A549 (cell line): ENCODE measurements at regions not wholly inside any gene's neighbourhood (a gene's known extent, or its start where the extent isn't known, plus 50 kb on each side); places are given as distances from the start of the nearest gene placed in this dataset.

Experiments used
- ATAC-seq, 2 experiments: fragments of 200-7000 bp in 1 of 2; fragments of >200 bp in 1 of 2; cut with Nextera tagmentation in 1 of 2; cut with Tn5 transposase in 1 of 2; 3 replicates each; pipeline versions ENCODE4 v1.8.0 to v1.9.1; 2018 to 2020; ENCODE audit warnings: mild to moderate bottlenecking in 1 of 2, moderate library complexity in 1 of 2
- CTCF ChIA-PET: fragments of 300-600 bp; sonication (Branson Sonifier 250); formaldehyde crosslinking; extraction: SDS; loops from one replicate; lab custom pipeline; 2021; ENCODE audit warnings: antibody characterized with exemption, inconsistent platforms; lab: Yijun Ruan, JAX
- POLR2A ChIA-PET: fragments of 350-600 bp; formaldehyde crosslinking; extraction: SDS; loops from one replicate; lab custom pipeline; 2021; ENCODE audit warnings: antibody characterized with exemption, inconsistent platforms; lab: Yijun Ruan, JAX
- DNase-seq, 2 experiments: peaks; one replicate each; pipeline versions ENCODE4 v3.0.0 to v3.0.0-alpha.2; 2011 to 2016; ENCODE audit warnings: low read depth in 1 of 2, low spot score in 1 of 2
- FAIRE-seq: peaks from 2 replicates; lab custom pipeline; 2011; peaks lifted over from hg19 to GRCh38; lab: Jason Lieb, UNC
- H3K27ac ChIP-seq, 2 experiments: fragments of >200 bp; sonication (Bioruptor Twin); formaldehyde crosslinking; 3 replicates each; pipeline ENCODE4 v1.5.1; 2016 to 2017
- H3K4me1 ChIP-seq: fragments of >200 bp; sonication (Bioruptor Twin); formaldehyde crosslinking; 3 replicates; pipeline ENCODE4 v1.6.1; 2016
- H3K4me2 ChIP-seq: fragments of >200 bp; sonication (Bioruptor Twin); formaldehyde crosslinking; 3 replicates; pipeline ENCODE4 v1.6.1; 2016
- H3K4me3 ChIP-seq: fragments of >200 bp; sonication (Bioruptor Twin); formaldehyde crosslinking; 3 replicates; pipeline ENCODE4 v1.5.1; 2016
- H3K9me3 ChIP-seq: fragments of >200 bp; sonication (Bioruptor Twin); formaldehyde crosslinking; 3 replicates; pipeline ENCODE4 v1.6.1; 2016
- BHLHE40 ChIP-seq: IDR thresholded peaks from 2 replicates; pipeline ENCODE4 v1.6.1; 2012; ENCODE audit warnings: low read depth, low read length, inconsistent platforms
- CBX2 ChIP-seq: fragments of 200-600 bp; sonication (generic); IDR thresholded peaks from 2 replicates; pipeline ENCODE4 v1.6.1; 2016; ENCODE audit warnings: low read depth, mild to moderate bottlenecking, borderline replicate concordance
- CBX8 ChIP-seq: fragments of 200-600 bp; sonication (generic); IDR thresholded peaks from 2 replicates; pipeline ENCODE4 v1.6.1; 2016
- CEBPB ChIP-seq, 2 experiments: fragments of >200 bp in 1 of 2; sonication (Bioruptor Twin) in 1 of 2; formaldehyde crosslinking in 1 of 2; IDR thresholded peaks; 2 replicates each; pipeline ENCODE4 v1.6.1; 2012 to 2016
- E2F6 ChIP-seq: IDR thresholded peaks from 2 replicates; pipeline ENCODE4 v1.6.1; 2012; ENCODE audit warnings: low read depth, borderline replicate concordance
- EHMT2 ChIP-seq: fragments of 200-600 bp; sonication (generic); IDR thresholded peaks from 2 replicates; pipeline ENCODE4 v1.6.1; 2016; ENCODE audit warnings: antibody characterized with exemption, low read depth, mild to moderate bottlenecking, moderate library complexity
- EP300 ChIP-seq, 2 experiments: fragments of >200 bp; sonication (Bioruptor Twin); formaldehyde crosslinking; IDR thresholded peaks; 2 replicates in 1 of 2; 3 replicates in 1 of 2; pipeline ENCODE4 v1.6.1; 2016 to 2017
- FOSB ChIP-seq: fragments of 250-450 bp; sonication (Bioruptor Pico); IDR thresholded peaks from 2 replicates; pipeline ENCODE4 v1.5.0; 2020; ENCODE audit warnings: mild to moderate bottlenecking, moderate library complexity
- FOXS1 ChIP-seq: fragments of 250-450 bp; sonication (Bioruptor Pico); IDR thresholded peaks from 2 replicates; pipeline ENCODE4 v1.5.0; 2020; ENCODE audit warnings: mild to moderate bottlenecking, moderate library complexity
- GATA3 ChIP-seq: IDR thresholded peaks from 2 replicates; pipeline ENCODE4 v1.6.1; 2012; ENCODE audit warnings: borderline replicate concordance
- HDAC2 ChIP-seq: fragments of 200-600 bp; sonication (generic); IDR thresholded peaks from 2 replicates; pipeline ENCODE4 v1.6.1; 2016
- HEYL ChIP-seq: fragments of 250-450 bp; sonication (Bioruptor Pico); IDR thresholded peaks from 2 replicates; pipeline ENCODE4 v1.8.0; 2021; ENCODE audit warnings: mild to moderate bottlenecking, moderate library complexity
- HMGXB4 ChIP-seq: fragments of 250-450 bp; sonication (Bioruptor Pico); IDR thresholded peaks from 2 replicates; pipeline ENCODE4 v1.5.0; 2021; ENCODE audit warnings: mild to moderate bottlenecking, moderate library complexity, borderline replicate concordance
- HOXB5 ChIP-seq: fragments of 250-450 bp; sonication (Bioruptor Pico); IDR thresholded peaks from 2 replicates; pipeline ENCODE4 v1.5.0; 2020; ENCODE audit warnings: mild to moderate bottlenecking, moderate library complexity
- JUN ChIP-seq, 2 experiments: fragments of >200 bp; sonication (Bioruptor Twin); formaldehyde crosslinking; IDR thresholded peaks; 2 replicates in 1 of 2; 3 replicates in 1 of 2; pipeline ENCODE4 v1.6.1; 2016 to 2017
- JUNB ChIP-seq: fragments of >200 bp; sonication (Bioruptor Twin); formaldehyde crosslinking; IDR thresholded peaks from 2 replicates; pipeline ENCODE4 v1.6.1; 2016
- KDM5A ChIP-seq: fragments of 200-600 bp; sonication (generic); IDR thresholded peaks from 2 replicates; pipeline ENCODE4 v1.6.1; 2016; ENCODE audit warnings: antibody characterized with exemption, mild to moderate bottlenecking
- MAFK ChIP-seq: fragments of 450-650 bp; IDR thresholded peaks from 2 replicates; pipeline ENCODE4 v1.6.1; 2014; ENCODE audit not compliant: partially characterized antibody
- MAZ ChIP-seq: fragments of 150-350 bp; IDR thresholded peaks from 2 replicates; pipeline ENCODE4 v1.6.1; 2014; ENCODE audit warnings: antibody characterized with exemption, low read depth, low read length, borderline replicate concordance
- MYC ChIP-seq: IDR thresholded peaks from 2 replicates; pipeline ENCODE4 v1.6.1; 2012; ENCODE audit warnings: mild to moderate bottlenecking, inconsistent platforms, low read length, improper control_type of control experiment, borderline replicate concordance
- NFE2L2 ChIP-seq: fragments of 150-350 bp; conservative IDR thresholded peaks from 2 replicates; pipeline ENCODE4 v1.6.1; 2014; ENCODE audit warnings: low read length
- PBX3 ChIP-seq: IDR thresholded peaks from 2 replicates; pipeline ENCODE4 v1.6.1; 2012
- PHF8 ChIP-seq: fragments of 200-600 bp; sonication (generic); IDR thresholded peaks from 2 replicates; pipeline ENCODE4 v1.6.1; 2016; ENCODE audit warnings: low read depth, mild to moderate bottlenecking, antibody characterized with exemption, moderate library complexity, borderline replicate concordance
- RARB ChIP-seq: fragments of 250-450 bp; sonication (Bioruptor Pico); IDR thresholded peaks from 2 replicates; pipeline ENCODE4 v1.8.0; 2021; ENCODE audit warnings: mild to moderate bottlenecking, moderate library complexity
- RNF2 ChIP-seq: fragments of 200-600 bp; sonication (generic); IDR thresholded peaks from 2 replicates; pipeline ENCODE4 v1.6.1; 2016; ENCODE audit warnings: low read depth, mild to moderate bottlenecking, antibody characterized with exemption, moderate library complexity, borderline replicate concordance
- SREBF2 ChIP-seq: fragments of 450-650 bp; IDR thresholded peaks from 2 replicates; pipeline ENCODE4 v1.6.1; 2014; ENCODE audit warnings: mild to moderate bottlenecking, moderate library complexity
- TFCP2L1 ChIP-seq: fragments of 250-450 bp; sonication (Bioruptor Pico); IDR thresholded peaks from 2 replicates; pipeline ENCODE4 v1.5.0; 2021; ENCODE audit warnings: mild to moderate bottlenecking
- TP53 ChIP-seq: fragments of 250-450 bp; sonication (Bioruptor Pico); IDR thresholded peaks from 2 replicates; pipeline ENCODE4 v1.5.0; 2021; ENCODE audit warnings: mild to moderate bottlenecking, moderate library complexity
- ZFP36 ChIP-seq: fragments of 450-650 bp; IDR thresholded peaks from 2 replicates; pipeline ENCODE4 v1.6.1; 2014; ENCODE audit warnings: borderline replicate concordance; ENCODE audit not compliant: partially characterized antibody
- ZNF302 ChIP-seq: fragments of 250-450 bp; sonication (Bioruptor Pico); IDR thresholded peaks from 2 replicates; pipeline ENCODE4 v1.9.0; 2021; ENCODE audit warnings: inconsistent platforms, mild to moderate bottlenecking, moderate library complexity
- WGBS: methylation state at CpG from one replicate; pipeline ENCODE4 v1.1.6; 2017; ENCODE audit errors: missing lambda C conversion rate; 5-methylcytosine and 5-hydroxymethylcytosine counted together

- TF ChIP-seq E2F6 = no peak
- TF ChIP-seq MAFK = no peak
- no peak for TF ChIP-seq NFE2L2
- TF ChIP-seq HDAC2 = no peak
- TF ChIP-seq EP300 (IDR thresholded peaks at IDR 0.05) = no peak
- TF ChIP-seq KDM5A = no peak
- no peak for TF ChIP-seq JUN (IDR thresholded peaks at IDR 0.05)
- no peak for TF ChIP-seq RNF2
- Histone ChIP-seq H3K27ac (no peak overlapping the region), H3K4me3 (no peak overlapping the region), H3K4me1 (no peaks in the 10 kb centered on the region), H3K4me2 (no peak overlapping the region), H3K9me3 (peaks cover under 1% of the 10 kb centered on the region; the same call in 1 of the 3 replicates)
- CTCF ChIA-PET = interaction anchor here (0.6 to 4.6 kb wide), 8 partner anchors 7 to 539 kb away, joined by 3 to 56 read pairs (median 6); no protein-coding TSS in a partner anchor
- DNase-seq (no peak), FAIRE-seq (no peak), ATAC-seq (no peak)
- WGBS = 71% methylated on average over 22 of the region's 24 CpGs
- POLR2A ChIA-PET = no interaction called here
Observed at GRCh38 chr12:131456301-131457027, 254.4 kb upstream of the SFSWAP start.

GRCh38 chr12:131457028-131457310 lies 253.9 kb upstream of the SFSWAP start:
- 0 out of 3 replicates have a peak, but pooled peaks cover 2% of the 10 kb centered on the region for H3K9me3 ChIP-seq
- ATAC-seq = no peak
- FAIRE-seq = no peak
- 89% methylated on average over 15 of the region's 15 CpGs for WGBS
- no peaks in the 10 kb centered on the region for H3K4me1 ChIP-seq
- H3K27ac ChIP-seq = no peak overlapping the region
- POLR2A ChIA-PET = no interaction called here
- H3K4me2 ChIP-seq = no peak overlapping the region
- CTCF ChIA-PET = interaction anchor here (1.3 to 1.6 kb wide), 2 partner anchors 22 to 325 kb away, joined by 3 to 4 read pairs; no protein-coding TSS in a partner anchor
- H3K4me3 ChIP-seq = no peak overlapping the region
- no peak for DNase-seq
- TF ChIP-seq ZFP36 (no peak), BHLHE40 (no peak), JUNB (no peak), EP300 (IDR thresholded peaks at IDR 0.05) (no peak), CBX2 (no peak), FOXS1 (CRISPR knock-in tag) (no peak), CBX8 (no peak), HEYL (CRISPR knock-in tag) (no peak), E2F6 (no peak), MYC (no peak), SREBF2 (no peak), TP53 (CRISPR knock-in tag) (no peak), MAZ (no peak), ZNF302 (CRISPR knock-in tag) (no peak), PBX3 (no peak)
- TF ChIP-seq, all 56 proteins: peak for 0

- Histone ChIP-seq H3K4me3 (no peak overlapping the region), H3K27ac (no peak overlapping the region), H3K9me3 (0 out of 3 replicates have a peak, but pooled peaks cover 5% of the 10 kb centered on the region), H3K4me2 (no peak overlapping the region), H3K4me1 (no peaks in the 10 kb centered on the region)
- no peak for FAIRE-seq
- ChIA-PET POLR2A (no interaction called here), CTCF (interaction anchor here (1.2 to 1.6 kb wide), 2 partner anchors 325 to 353 kb away, joined by 3 to 4 read pairs; no protein-coding TSS in a partner anchor)
- no peak for ATAC-seq
- no peak for DNase-seq
- WGBS = 58% methylated on average over 19 of the region's 19 CpGs
- TF ChIP-seq PHF8 = no peak
- no peak for TF ChIP-seq HOXB5 (CRISPR knock-in tag)
- TF ChIP-seq CEBPB (IDR thresholded peaks at IDR 0.05) = no peak
- TF ChIP-seq FOXS1 (CRISPR knock-in tag) = no peak
- TF ChIP-seq FOSB = no peak
- TF ChIP-seq EHMT2 = no peak
- TF ChIP-seq JUN (IDR thresholded peaks at IDR 0.05) = no peak
- no peak for TF ChIP-seq JUNB
- TF ChIP-seq RARB = no peak
- TF ChIP-seq KDM5A = no peak
- TF ChIP-seq TFCP2L1 (CRISPR knock-in tag) = no peak
- no peak for TF ChIP-seq HMGXB4
- TF ChIP-seq ZNF302 (CRISPR knock-in tag) = no peak
- TF ChIP-seq GATA3 = no peak
Observed at GRCh38 chr12:131457331-131458047, 253.4 kb upstream of the SFSWAP start.
